ENCODE measurements at regions not wholly inside any gene's neighbourhood (a gene's known extent, or its start where the extent isn't known, plus 50 kb on each side); places are given as distances from the start of the nearest gene placed in this dataset.

GRCh38 chr13:80751854-80752253 lies 410.9 kb upstream of the SPRY2 start:
- 63% methylated on average over 1 of the region's 1 CpG for WGBS
- Histone ChIP-seq H3K27me3 (replicated peaks; ENCODE audit: insufficient read depth) (no peaks in the 10 kb centered on the region), H3K4me3 (no peak overlapping the region), H3K27ac (no peak overlapping the region), H3K36me3 (no peaks in the 10 kb centered on the region), H3K4me1 (replicated peaks) (no peaks in the 10 kb centered on the region), H3K9me3 (no peaks in the 10 kb centered on the region)
- TF ChIP-seq POLR2AphosphoS5 (IDR thresholded peaks at IDR 0.05) (no peak), POLR2A (IDR thresholded peaks at IDR 0.05) (no peak)
- TF ChIP-seq, protein P1, sequence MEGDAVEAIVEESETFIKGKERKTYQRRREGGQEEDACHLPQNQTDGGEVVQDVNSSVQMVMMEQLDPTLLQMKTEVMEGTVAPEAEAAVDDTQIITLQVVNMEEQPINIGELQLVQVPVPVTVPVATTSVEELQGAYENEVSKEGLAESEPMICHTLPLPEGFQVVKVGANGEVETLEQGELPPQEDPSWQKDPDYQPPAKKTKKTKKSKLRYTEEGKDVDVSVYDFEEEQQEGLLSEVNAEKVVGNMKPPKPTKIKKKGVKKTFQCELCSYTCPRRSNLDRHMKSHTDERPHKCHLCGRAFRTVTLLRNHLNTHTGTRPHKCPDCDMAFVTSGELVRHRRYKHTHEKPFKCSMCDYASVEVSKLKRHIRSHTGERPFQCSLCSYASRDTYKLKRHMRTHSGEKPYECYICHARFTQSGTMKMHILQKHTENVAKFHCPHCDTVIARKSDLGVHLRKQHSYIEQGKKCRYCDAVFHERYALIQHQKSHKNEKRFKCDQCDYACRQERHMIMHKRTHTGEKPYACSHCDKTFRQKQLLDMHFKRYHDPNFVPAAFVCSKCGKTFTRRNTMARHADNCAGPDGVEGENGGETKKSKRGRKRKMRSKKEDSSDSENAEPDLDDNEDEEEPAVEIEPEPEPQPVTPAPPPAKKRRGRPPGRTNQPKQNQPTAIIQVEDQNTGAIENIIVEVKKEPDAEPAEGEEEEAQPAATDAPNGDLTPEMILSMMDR (IDR thresholded peaks at IDR 0.05) = no peak
- no peak for DNase-seq (ENCODE audit: low spot score)
- intact Hi-C loops (cut with DNase I) = no loop called here

DNA sequence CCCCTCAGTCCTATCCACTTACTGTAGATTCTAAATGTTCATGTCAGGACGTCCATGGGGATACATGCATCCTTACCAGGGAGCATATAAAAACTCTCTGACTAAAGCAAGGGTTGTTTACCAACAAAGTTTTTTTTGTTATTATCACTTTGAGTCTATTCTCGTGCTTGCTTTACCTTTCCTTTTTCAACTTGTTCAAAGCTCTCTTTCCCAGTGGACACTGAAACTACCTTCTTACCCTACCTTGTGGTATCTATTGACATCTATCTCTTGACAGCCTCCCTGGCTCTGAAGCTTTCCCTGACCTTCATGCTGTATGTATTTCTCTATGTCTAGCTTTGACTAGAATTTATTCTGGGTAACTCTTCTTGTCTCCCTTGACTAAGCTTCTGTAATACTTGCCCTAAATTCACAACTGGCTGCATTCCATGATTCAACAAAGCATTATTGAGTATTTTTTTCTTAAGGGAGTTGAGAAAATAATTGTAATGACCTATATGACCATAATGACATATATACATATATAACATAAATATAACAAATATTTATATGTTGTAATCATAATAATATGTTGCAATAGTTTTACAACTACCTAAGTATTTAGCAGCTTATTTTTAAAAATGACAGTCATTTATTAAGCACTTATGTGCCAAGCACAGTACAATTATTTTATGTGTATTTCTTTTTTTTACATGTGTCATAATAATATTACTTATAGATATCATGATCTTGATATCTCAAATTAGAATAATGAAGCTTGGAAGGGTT lies 403.4 kb upstream of the SPRY2 start:
- 82% methylated on average over 2 of the region's 2 CpGs for WGBS
- H3K4me1 ChIP-seq (replicated peaks) = no peaks in the 10 kb centered on the region
- TF ChIP-seq POLR2A (IDR thresholded peaks at IDR 0.05) (no peak), POLR2AphosphoS5 (IDR thresholded peaks at IDR 0.05) (no peak)
- TF ChIP-seq, protein P1 (IDR thresholded peaks at IDR 0.05) = no peak

DNA sequence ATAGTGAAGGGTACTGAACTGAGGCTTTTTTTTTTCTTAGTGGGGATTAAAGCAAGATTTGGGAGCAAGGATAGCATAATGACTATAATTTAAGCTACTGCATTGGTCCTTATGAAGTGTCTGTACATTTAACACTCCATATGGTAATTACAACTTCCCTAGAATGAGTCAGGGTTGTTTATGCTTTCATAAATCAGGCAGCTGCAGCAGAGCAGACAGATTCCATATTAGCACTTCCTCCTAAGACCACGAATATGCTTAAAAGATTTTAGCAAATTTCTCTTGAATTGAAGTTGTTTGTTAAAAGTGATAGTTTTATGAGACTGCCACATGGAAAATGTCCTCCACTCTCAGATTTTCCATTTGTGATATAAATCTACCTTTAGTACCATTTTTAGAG lies 401.1 kb upstream of the SPRY2 start:
- no peaks in the 10 kb centered on the region for H3K36me3 ChIP-seq
- H3K9me3 ChIP-seq = no peaks in the 10 kb centered on the region
- TF ChIP-seq POLR2AphosphoS5 (IDR thresholded peaks at IDR 0.05) = no peak
- no peak for TF ChIP-seq POLR2A (IDR thresholded peaks at IDR 0.05)
- TF ChIP-seq, protein P1 (IDR thresholded peaks at IDR 0.05) = no peak
- H3K4me1 ChIP-seq (replicated peaks) = no peaks in the 10 kb centered on the region
- no peaks in the 10 kb centered on the region for H3K27me3 ChIP-seq (replicated peaks; ENCODE audit: insufficient read depth)
- whole genome bisulfite sequencing = 61% methylated on average over 1 of the region's 1 CpG
- no peak overlapping the region for H3K4me3 ChIP-seq
- intact Hi-C loops (cut with DNase I) = no loop called here
- no peak overlapping the region for H3K27ac ChIP-seq
- DNase-seq (ENCODE audit: low spot score) = no peak

More for the DNA sequence above, 403.4 kb upstream of the SPRY2 start:
- H3K27ac ChIP-seq = no peak overlapping the region
- H3K4me3 ChIP-seq = no peak overlapping the region
- DNase-seq (ENCODE audit: low spot score) = no peak
- no peaks in the 10 kb centered on the region for H3K9me3 ChIP-seq
- intact Hi-C loops (cut with DNase I) = no loop called here
- H3K36me3 ChIP-seq = no peaks in the 10 kb centered on the region
- no peaks in the 10 kb centered on the region for H3K27me3 ChIP-seq (replicated peaks; ENCODE audit: insufficient read depth)

- H3K4me1 ChIP-seq (replicated peaks) = no peaks in the 10 kb centered on the region
- DNase-seq (ENCODE audit: low spot score) = no peak
- no peak overlapping the region for H3K27ac ChIP-seq
- H3K9me3 ChIP-seq = no peaks in the 10 kb centered on the region
- WGBS = 68% methylated on average over 2 of the region's 2 CpGs
- intact Hi-C loops (cut with DNase I) = no loop called here
- TF ChIP-seq POLR2AphosphoS5 (IDR thresholded peaks at IDR 0.05) (no peak), POLR2A (IDR thresholded peaks at IDR 0.05) (no peak)
- TF ChIP-seq, protein P1 (IDR thresholded peaks at IDR 0.05) = no peak
- H3K36me3 ChIP-seq = no peaks in the 10 kb centered on the region
- H3K4me3 ChIP-seq = no peak overlapping the region
- H3K27me3 ChIP-seq (replicated peaks; ENCODE audit: insufficient read depth) = no peaks in the 10 kb centered on the region
Measured at GRCh38 chr13:80740071-80740470, 399.1 kb upstream of the SPRY2 start.

GRCh38 chr13:80737513-80737912 lies 396.6 kb upstream of the SPRY2 start:
- DNase-seq (ENCODE audit: low spot score) = no peak
- H3K9me3 ChIP-seq = no peaks in the 10 kb centered on the region
- intact Hi-C loops (cut with DNase I) = no loop called here
- H3K27ac ChIP-seq = no peak overlapping the region
- TF ChIP-seq POLR2A (IDR thresholded peaks at IDR 0.05) (no peak), POLR2AphosphoS5 (IDR thresholded peaks at IDR 0.05) (no peak)
- TF ChIP-seq, protein P1 (IDR thresholded peaks at IDR 0.05) = no peak
- H3K4me1 ChIP-seq (replicated peaks) = no peaks in the 10 kb centered on the region
- 84% methylated on average over 1 of the region's 1 CpG for WGBS
- H3K4me3 ChIP-seq = no peak overlapping the region
- H3K36me3 ChIP-seq = no peaks in the 10 kb centered on the region
- H3K27me3 ChIP-seq (replicated peaks; ENCODE audit: insufficient read depth) = no peaks in the 10 kb centered on the region
